ENCODE measurements at regions not wholly inside any gene's neighbourhood (a gene's known extent, or its start where the extent isn't known, plus 50 kb on each side); places are given as distances from the start of the nearest gene placed in this dataset.

DNA sequence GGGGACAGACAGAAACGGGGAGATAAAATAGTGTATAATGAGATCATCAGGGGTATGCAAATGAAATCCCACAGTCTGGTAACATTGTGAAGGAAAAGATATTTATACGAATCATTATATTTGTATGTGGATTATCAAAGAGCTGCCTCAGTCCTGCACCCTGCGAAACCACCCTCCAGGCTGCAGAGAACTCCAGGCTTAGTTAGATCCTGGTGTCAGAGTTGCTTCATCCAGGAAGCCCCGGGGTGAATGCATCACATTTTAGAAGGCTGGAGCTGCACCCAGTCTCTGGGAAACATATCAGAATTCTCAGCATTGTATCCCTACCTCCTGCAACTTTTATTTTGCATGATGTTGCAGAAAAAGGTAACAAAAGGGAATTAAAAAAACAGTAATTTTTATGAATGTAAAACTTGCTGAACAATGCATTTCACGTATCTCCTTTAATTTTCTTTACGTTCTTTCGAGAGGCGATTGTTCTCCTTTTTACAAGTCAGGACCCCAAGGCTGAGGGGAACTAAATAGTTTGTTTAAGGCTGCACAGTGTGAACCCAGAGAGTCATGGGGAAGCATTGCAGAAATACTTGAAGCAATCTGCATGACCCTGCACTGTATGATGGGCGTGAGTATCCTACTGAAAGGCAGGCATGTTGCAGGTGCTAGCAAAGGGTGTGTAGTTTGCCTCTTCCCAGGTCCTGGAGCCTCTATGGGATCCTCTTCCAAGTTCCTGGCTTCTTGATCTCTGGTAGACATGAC lies 299.5 kb upstream of the CLNK start:
- ChIA-PET POLR2A (no interaction called here), CTCF (no interaction called here)
- Mint-ChIP-seq H3K27ac (ENCODE audit: unreplicated experiment) (no peak overlapping the region), H3K4me3 (ENCODE audit: unreplicated experiment) (no peak overlapping the region), H3K36me3 (ENCODE audit: insufficient read depth, unreplicated experiment) (no peaks in the 10 kb centered on the region), H3K27me3 (ENCODE audit: insufficient read depth, unreplicated experiment) (no peaks in the 10 kb centered on the region), H3K4me1 (ENCODE audit: low read depth, unreplicated experiment) (peaks cover 25% of the 10 kb centered on the region), H3K9me3 (ENCODE audit: unreplicated experiment) (no peaks in the 10 kb centered on the region)
- no peaks in the 10 kb centered on the region for H3K36me3 ChIP-seq (ENCODE audit: control insufficient read depth, insufficient read depth, low read length)
- intact Hi-C loops (cut with micrococcal nuclease; ENCODE audit: unreplicated experiment) = no loop called here
- TF ChIP-seq, protein P1, sequence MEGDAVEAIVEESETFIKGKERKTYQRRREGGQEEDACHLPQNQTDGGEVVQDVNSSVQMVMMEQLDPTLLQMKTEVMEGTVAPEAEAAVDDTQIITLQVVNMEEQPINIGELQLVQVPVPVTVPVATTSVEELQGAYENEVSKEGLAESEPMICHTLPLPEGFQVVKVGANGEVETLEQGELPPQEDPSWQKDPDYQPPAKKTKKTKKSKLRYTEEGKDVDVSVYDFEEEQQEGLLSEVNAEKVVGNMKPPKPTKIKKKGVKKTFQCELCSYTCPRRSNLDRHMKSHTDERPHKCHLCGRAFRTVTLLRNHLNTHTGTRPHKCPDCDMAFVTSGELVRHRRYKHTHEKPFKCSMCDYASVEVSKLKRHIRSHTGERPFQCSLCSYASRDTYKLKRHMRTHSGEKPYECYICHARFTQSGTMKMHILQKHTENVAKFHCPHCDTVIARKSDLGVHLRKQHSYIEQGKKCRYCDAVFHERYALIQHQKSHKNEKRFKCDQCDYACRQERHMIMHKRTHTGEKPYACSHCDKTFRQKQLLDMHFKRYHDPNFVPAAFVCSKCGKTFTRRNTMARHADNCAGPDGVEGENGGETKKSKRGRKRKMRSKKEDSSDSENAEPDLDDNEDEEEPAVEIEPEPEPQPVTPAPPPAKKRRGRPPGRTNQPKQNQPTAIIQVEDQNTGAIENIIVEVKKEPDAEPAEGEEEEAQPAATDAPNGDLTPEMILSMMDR (IDR thresholded peaks at IDR 0.05; ENCODE audit: insufficient read depth in 1 of 2, low read depth in 1 of 2, low read length in 1 of 2, severe bottlenecking in 1 of 2, unreplicated experiment in 1 of 2) = no peak
- peaks cover 28% of the 10 kb centered on the region for H3K4me1 ChIP-seq
- no peak overlapping the region for H3K4me3 ChIP-seq (ENCODE audit: low read depth, low read length)
- no peaks in the 10 kb centered on the region for H3K9me3 ChIP-seq
- no TSS peak for BruUV-seq (replicated peaks)
- no peaks in the 10 kb centered on the region for H3K27me3 ChIP-seq (replicated peaks; ENCODE audit: control insufficient read depth, insufficient read depth, low read length)
- DNase-seq = no peak

DNA sequence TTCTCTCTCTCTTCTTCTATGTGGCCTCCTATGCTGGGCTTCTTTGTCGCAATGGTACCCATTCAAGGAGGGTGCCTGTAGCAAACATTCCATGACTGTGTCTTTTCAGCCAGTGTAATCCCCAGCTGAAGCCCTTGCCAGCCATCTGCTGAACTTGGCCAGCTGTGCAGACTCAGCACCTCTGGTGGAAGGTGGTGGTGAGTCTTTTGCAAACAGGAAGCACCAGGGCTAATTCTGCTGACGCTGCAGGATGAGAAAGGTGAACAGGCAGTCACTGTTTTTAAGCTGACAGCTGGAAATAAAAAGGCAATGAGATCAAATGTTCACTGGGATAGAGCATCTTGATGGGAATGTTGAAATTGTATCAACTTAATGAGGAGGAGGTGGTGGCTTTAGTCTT lies 298.7 kb upstream of the CLNK start:
- Histone ChIP-seq H3K4me1 (peaks cover 28% of the 10 kb centered on the region), H3K9me3 (no peaks in the 10 kb centered on the region), H3K27me3 (replicated peaks; ENCODE audit: control insufficient read depth, insufficient read depth, low read length) (no peaks in the 10 kb centered on the region), H3K4me3 (ENCODE audit: low read depth, low read length) (no peak overlapping the region), H3K36me3 (ENCODE audit: control insufficient read depth, insufficient read depth, low read length) (no peaks in the 10 kb centered on the region)
- intact Hi-C loops (cut with micrococcal nuclease; ENCODE audit: unreplicated experiment) = no loop called here
- BruUV-seq (replicated peaks) = no TSS peak
- DNase-seq = no peak
- H3K36me3 Mint-ChIP-seq (ENCODE audit: insufficient read depth, unreplicated experiment) = no peaks in the 10 kb centered on the region
- no peaks in the 10 kb centered on the region for H3K9me3 Mint-ChIP-seq (ENCODE audit: unreplicated experiment)
- no peaks in the 10 kb centered on the region for H3K27me3 Mint-ChIP-seq (ENCODE audit: insufficient read depth, unreplicated experiment)
- TF ChIP-seq, protein P1 (IDR thresholded peaks at IDR 0.05; ENCODE audit: insufficient read depth in 1 of 2, low read depth in 1 of 2, low read length in 1 of 2, severe bottlenecking in 1 of 2, unreplicated experiment in 1 of 2) = no peak
- CTCF ChIA-PET = no interaction called here
- H3K4me1 Mint-ChIP-seq (ENCODE audit: low read depth, unreplicated experiment) = peaks cover 25% of the 10 kb centered on the region
- POLR2A ChIA-PET = no interaction called here
- no peak overlapping the region for H3K27ac Mint-ChIP-seq (ENCODE audit: unreplicated experiment)
- H3K4me3 Mint-ChIP-seq (ENCODE audit: unreplicated experiment) = no peak overlapping the region

DNA sequence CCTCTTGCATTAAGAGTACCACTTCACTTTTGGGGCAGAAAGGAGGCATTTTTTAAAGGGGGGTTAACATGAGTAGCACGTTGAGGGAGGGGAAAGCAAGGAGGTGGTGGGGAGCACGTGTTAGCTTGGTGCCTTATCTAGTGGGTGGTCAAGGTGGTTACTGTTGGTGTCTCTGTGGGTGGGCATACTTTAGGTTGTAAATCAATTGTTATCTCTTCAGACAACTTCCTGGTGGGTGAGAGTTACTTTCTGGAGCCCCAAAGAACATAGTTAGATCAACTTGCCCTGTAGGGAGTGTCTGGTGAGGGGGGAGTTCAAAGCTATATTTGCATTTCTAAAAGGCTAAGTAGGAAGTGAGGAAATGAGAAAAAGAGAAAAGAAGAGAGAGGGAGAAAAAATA lies 297.7 kb upstream of the CLNK start:
- BruUV-seq (replicated peaks) = no TSS peak
- Mint-ChIP-seq H3K27me3 (ENCODE audit: insufficient read depth, unreplicated experiment) (no peaks in the 10 kb centered on the region), H3K36me3 (ENCODE audit: insufficient read depth, unreplicated experiment) (no peaks in the 10 kb centered on the region), H3K27ac (ENCODE audit: unreplicated experiment) (no peak overlapping the region), H3K4me3 (ENCODE audit: unreplicated experiment) (no peak overlapping the region), H3K9me3 (ENCODE audit: unreplicated experiment) (no peaks in the 10 kb centered on the region), H3K4me1 (ENCODE audit: low read depth, unreplicated experiment) (peaks cover 25% of the 10 kb centered on the region)
- Histone ChIP-seq H3K4me3 (ENCODE audit: low read depth, low read length) (no peak overlapping the region), H3K27me3 (replicated peaks; ENCODE audit: control insufficient read depth, insufficient read depth, low read length) (no peaks in the 10 kb centered on the region), H3K36me3 (ENCODE audit: control insufficient read depth, insufficient read depth, low read length) (no peaks in the 10 kb centered on the region), H3K4me1 (peaks cover 28% of the 10 kb centered on the region), H3K9me3 (no peaks in the 10 kb centered on the region)
- TF ChIP-seq, protein P1 (IDR thresholded peaks at IDR 0.05; ENCODE audit: insufficient read depth in 1 of 2, low read depth in 1 of 2, low read length in 1 of 2, severe bottlenecking in 1 of 2, unreplicated experiment in 1 of 2) = no peak
- intact Hi-C loops (cut with micrococcal nuclease; ENCODE audit: unreplicated experiment) = no loop called here
- DNase-seq = no peak
- ChIA-PET POLR2A (no interaction called here), CTCF (no interaction called here)
